ENCODE measurements at regions not wholly inside any gene's neighbourhood (a gene's known extent, or its start where the extent isn't known, plus 50 kb on each side); places are given as distances from the start of the nearest gene placed in this dataset.

- Histone ChIP-seq H3K9ac (ENCODE audit: insufficient read depth in 1 of 2, low read depth in 2 of 2, low read length in 2 of 2) (no peak overlapping the region), H3K9me3 (replicated peaks; ENCODE audit: control insufficient read depth, insufficient read depth, low read depth, low read length) (peaks cover 1% of the 10 kb centered on the region), H2AFZ (ENCODE audit: low read depth, low read length) (no peak overlapping the region), H3K4me2 (ENCODE audit: insufficient read depth, low read length) (no peak overlapping the region), H3K4me1 (replicated peaks in 1 of 2; ENCODE audit: control insufficient read depth in 2 of 2, insufficient read depth in 2 of 2, low read length in 2 of 2) (no peaks in the 10 kb centered on the region), H3K4me3 (no peak overlapping the region), H4K20me1 (replicated peaks; ENCODE audit: control insufficient read depth, insufficient read depth, low read length) (no peaks in the 10 kb centered on the region), H3K27ac (ENCODE audit: extremely low read depth, low read depth, low read length) (no peak overlapping the region), H3K27me3 (ENCODE audit: control insufficient read depth in 2 of 2, insufficient read depth in 2 of 2, low read length in 2 of 2) (no peaks in the 10 kb centered on the region), H3K36me3 (ENCODE audit: control insufficient read depth, insufficient read depth, low read length) (no peaks in the 10 kb centered on the region), H3K9me1 (ENCODE audit: control insufficient read depth, insufficient read depth, low read length) (no peaks in the 10 kb centered on the region), H3K79me2 (ENCODE audit: control insufficient read depth, insufficient read depth, low read length) (no peaks in the 10 kb centered on the region)
- no TSS peak for BruUV-seq (replicated peaks)
- ChIA-PET POLR2A (no interaction called here), CTCF (ENCODE audit: low intra/inter-chr PET ratio) (no interaction called here)
- in situ Hi-C loops (cut with MboI) (no loop called here), intact Hi-C loops (cut with micrococcal nuclease) (no loop called here)
- 4% methylated on average over 1 of the region's 1 CpG for WGBS (ENCODE audit: insufficient coverage, low coverage, missing lambda C conversion rate)
- no peak for DNase-seq (ENCODE audit: extremely low read depth in 1 of 4, low spot score in 3 of 4)
- no peak for FAIRE-seq
- TF ChIP-seq GATA2 (CRISPR knock-in tag; IDR thresholded peaks at IDR 0.05) (no peak), ZNF561 (CRISPR knock-in tag; conservative IDR thresholded peaks at IDR 0.05) (no peak), EP300 (IDR thresholded peaks at IDR 0.05; ENCODE audit: low read length) (no peak), BRF2 (IDR thresholded peaks at IDR 0.05; ENCODE audit: borderline replicate concordance, insufficient read depth, insufficient read length) (no peak)
- ATAC-seq, result no peak
These were observed 164.1 kb upstream of the LRRN1 start for GRCh38 chr3:3635109-3635508.

GRCh38 chr3:3634326-3634725, 164.9 kb upstream of the LRRN1 start:
- CTCF ChIA-PET (ENCODE audit: low intra/inter-chr PET ratio), result no interaction called here
- in situ Hi-C loops (cut with MboI), result no loop called here
- BruUV-seq (replicated peaks), result no TSS peak
- no peak overlapping the region for H3K27ac ChIP-seq (ENCODE audit: extremely low read depth, low read depth, low read length)
- 1% methylated on average over 6 of the region's 6 CpGs for WGBS (ENCODE audit: insufficient coverage, low coverage, missing lambda C conversion rate)
- H3K27me3 ChIP-seq (ENCODE audit: control insufficient read depth in 2 of 2, insufficient read depth in 2 of 2, low read length in 2 of 2), result no peaks in the 10 kb centered on the region
- POLR2A ChIA-PET, result no interaction called here
- no peaks in the 10 kb centered on the region for H3K4me1 ChIP-seq (replicated peaks in 1 of 2; ENCODE audit: control insufficient read depth in 2 of 2, insufficient read depth in 2 of 2, low read length in 2 of 2)
- no peaks in the 10 kb centered on the region for H3K9me1 ChIP-seq (ENCODE audit: control insufficient read depth, insufficient read depth, low read length)
- intact Hi-C loops (cut with micrococcal nuclease), result no loop called here
- DNase-seq (ENCODE audit: extremely low read depth in 1 of 4, low spot score in 3 of 4) (no peak), ATAC-seq (no peak), FAIRE-seq (no peak)
- no peak overlapping the region for H3K4me3 ChIP-seq
- H3K4me2 ChIP-seq (ENCODE audit: insufficient read depth, low read length), result no peak overlapping the region
- no peak overlapping the region for H3K9ac ChIP-seq (ENCODE audit: insufficient read depth in 1 of 2, low read depth in 2 of 2, low read length in 2 of 2)
- no peaks in the 10 kb centered on the region for H3K36me3 ChIP-seq (ENCODE audit: control insufficient read depth, insufficient read depth, low read length)
- no peaks in the 10 kb centered on the region for H4K20me1 ChIP-seq (replicated peaks; ENCODE audit: control insufficient read depth, insufficient read depth, low read length)
- no peak overlapping the region for H2AFZ ChIP-seq (ENCODE audit: low read depth, low read length)
- H3K9me3 ChIP-seq (replicated peaks; ENCODE audit: control insufficient read depth, insufficient read depth, low read depth, low read length), result peaks cover 1% of the 10 kb centered on the region
- no peaks in the 10 kb centered on the region for H3K79me2 ChIP-seq (ENCODE audit: control insufficient read depth, insufficient read depth, low read length)
- no peak for TF ChIP-seq NONO (IDR thresholded peaks at IDR 0.05; ENCODE audit: low read depth in 2 of 2, low read length in 1 of 2)
- TF ChIP-seq BRD9 (IDR thresholded peaks at IDR 0.05; ENCODE audit: low read depth, partially characterized antibody), result no peak
- TF ChIP-seq IFI16 (CRISPR knock-in tag; IDR thresholded peaks at IDR 0.05), result no peak
- no peak for TF ChIP-seq ZNF639 (CRISPR knock-in tag; conservative IDR thresholded peaks at IDR 0.05 in 1 of 2, IDR thresholded peaks at IDR 0.05 in 1 of 2)
- TF ChIP-seq, protein P1, sequence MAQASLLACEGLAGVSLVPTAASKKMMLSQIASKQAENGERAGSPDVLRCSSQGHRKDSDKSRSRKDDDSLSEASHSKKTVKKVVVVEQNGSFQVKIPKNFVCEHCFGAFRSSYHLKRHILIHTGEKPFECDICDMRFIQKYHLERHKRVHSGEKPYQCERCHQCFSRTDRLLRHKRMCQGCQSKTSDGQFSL (CRISPR knock-in tag; IDR thresholded peaks at IDR 0.05), result no peak
- TF ChIP-seq, protein P1 (tag; IDR thresholded peaks at IDR 0.05), result no peak
- TF ChIP-seq KHSRP (IDR thresholded peaks at IDR 0.05), result no peak
- no peak for TF ChIP-seq ATF2 (CRISPR knock-in tag; IDR thresholded peaks at IDR 0.05)

All from K562 (cell line).